GM12878 (cell line): ENCODE measurements at regions not wholly inside any gene's neighbourhood (a gene's known extent, or its start where the extent isn't known, plus 50 kb on each side); places are given as distances from the start of the nearest gene placed in this dataset.

Experiments
- CHD1 ChIP-seq: IDR thresholded peaks from 2 replicates; pipeline ENCODE4 v1.6.1; 2012; ENCODE audit warnings: low read depth, low read length, improper control_type of control experiment
- CREB1 ChIP-seq: IDR thresholded peaks from 2 replicates; pipeline ENCODE4 v1.6.1; 2012; ENCODE audit warnings: low read depth, mild to moderate bottlenecking, inconsistent platforms
- EZH2 ChIP-seq: IDR thresholded peaks from 2 replicates; pipeline ENCODE4 v1.6.1; 2012; ENCODE audit warnings: low read depth, mild to moderate bottlenecking, control low read depth, inconsistent platforms, low read length, borderline replicate concordance; ENCODE audit not compliant: control insufficient read depth
- IKZF1 ChIP-seq: fragments of 450-650 bp; conservative IDR thresholded peaks from 2 replicates; pipeline ENCODE4 v1.6.1; 2017; ENCODE audit warnings: antibody characterized with exemption, mild to moderate bottlenecking
- KDM1A ChIP-seq: fragments of 200-600 bp; sonication (generic); IDR thresholded peaks from 2 replicates; pipeline ENCODE4 v1.6.1; 2016; ENCODE audit warnings: borderline replicate concordance
- MXI1 ChIP-seq: fragments of 150-350 bp; IDR thresholded peaks from 2 replicates; pipeline ENCODE4 v1.6.1; 2011; ENCODE audit warnings: low read depth, mild to moderate bottlenecking, inconsistent platforms, low read length, improper control_type of control experiment
- NRF1 ChIP-seq: conservative IDR thresholded peaks from 2 replicates; pipeline ENCODE4 v1.6.1; 2011; ENCODE audit warnings: mild to moderate bottlenecking, low read depth, low read length, improper control_type of control experiment
- POLR2A ChIP-seq: IDR thresholded peaks from 2 replicates; pipeline ENCODE4 v1.6.1; 2011; ENCODE audit warnings: low read depth, mild to moderate bottlenecking, low read length
- POLR2AphosphoS5 ChIP-seq: IDR thresholded peaks from 2 replicates; pipeline ENCODE4 v1.6.1; 2011; ENCODE audit warnings: mild to moderate bottlenecking, low read length, inconsistent platforms
- SRF ChIP-seq, 2 experiments: IDR thresholded peaks; 2 replicates each; pipeline ENCODE4 v1.6.1; 2011; ENCODE audit warnings: low read depth in 2 of 2, low read length in 2 of 2, mild to moderate bottlenecking in 1 of 2, moderate library complexity in 1 of 2
- TCF12 ChIP-seq: IDR thresholded peaks from 2 replicates; pipeline ENCODE4 v1.6.1; 2011; ENCODE audit warnings: low read depth, mild to moderate bottlenecking, low read length
- TF ChIP-seq, protein P1 (sequence below), 3 experiments: IDR thresholded peaks in 2 of 3; conservative IDR thresholded peaks in 1 of 3; 2 replicates each; pipeline ENCODE4 v1.5.1; 2011; ENCODE audit warnings: low read depth in 3 of 3, low read length in 3 of 3, mild to moderate bottlenecking in 3 of 3, control low read depth in 2 of 3, moderate library complexity in 2 of 3, inconsistent platforms in 1 of 3, mixed read lengths in 1 of 3; ENCODE audit not compliant: control insufficient read depth in 2 of 3, insufficient read depth in 1 of 3; ENCODE audit errors: extremely low read depth in 1 of 3
- TF ChIP-seq, protein P2 (sequence below): IDR thresholded peaks from 2 replicates; pipeline ENCODE4 v1.6.1; 2012; ENCODE audit warnings: mild to moderate bottlenecking, low read depth, low read length

DNA sequence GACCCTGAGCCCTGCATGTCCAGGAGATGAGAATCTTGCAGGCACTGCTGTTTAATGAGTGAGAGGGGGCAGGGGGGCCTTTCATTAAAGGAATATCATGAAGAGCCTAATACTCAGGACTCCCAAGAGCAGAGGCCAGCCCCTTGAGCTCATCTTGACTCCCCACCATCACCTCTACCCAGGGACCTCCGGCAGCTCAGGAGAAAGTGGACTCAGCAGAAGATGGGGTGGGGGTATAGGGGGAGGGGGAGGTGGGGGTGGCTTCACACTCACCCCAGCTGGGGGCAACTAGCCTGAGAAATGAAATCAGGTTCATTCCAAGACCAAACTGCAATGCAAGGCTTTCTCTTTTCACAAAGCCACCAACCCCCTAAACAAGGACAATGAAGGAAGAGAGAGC lies 575.6 kb upstream of the MKI67 start:
- TF ChIP-seq NRF1 = no peak
- no peak for TF ChIP-seq MXI1
- TF ChIP-seq, protein P1, sequence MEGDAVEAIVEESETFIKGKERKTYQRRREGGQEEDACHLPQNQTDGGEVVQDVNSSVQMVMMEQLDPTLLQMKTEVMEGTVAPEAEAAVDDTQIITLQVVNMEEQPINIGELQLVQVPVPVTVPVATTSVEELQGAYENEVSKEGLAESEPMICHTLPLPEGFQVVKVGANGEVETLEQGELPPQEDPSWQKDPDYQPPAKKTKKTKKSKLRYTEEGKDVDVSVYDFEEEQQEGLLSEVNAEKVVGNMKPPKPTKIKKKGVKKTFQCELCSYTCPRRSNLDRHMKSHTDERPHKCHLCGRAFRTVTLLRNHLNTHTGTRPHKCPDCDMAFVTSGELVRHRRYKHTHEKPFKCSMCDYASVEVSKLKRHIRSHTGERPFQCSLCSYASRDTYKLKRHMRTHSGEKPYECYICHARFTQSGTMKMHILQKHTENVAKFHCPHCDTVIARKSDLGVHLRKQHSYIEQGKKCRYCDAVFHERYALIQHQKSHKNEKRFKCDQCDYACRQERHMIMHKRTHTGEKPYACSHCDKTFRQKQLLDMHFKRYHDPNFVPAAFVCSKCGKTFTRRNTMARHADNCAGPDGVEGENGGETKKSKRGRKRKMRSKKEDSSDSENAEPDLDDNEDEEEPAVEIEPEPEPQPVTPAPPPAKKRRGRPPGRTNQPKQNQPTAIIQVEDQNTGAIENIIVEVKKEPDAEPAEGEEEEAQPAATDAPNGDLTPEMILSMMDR (IDR thresholded peaks at IDR 0.05 in 2 of 3, conservative IDR thresholded peaks at IDR 0.05 in 1 of 3; ENCODE audit: control insufficient read depth in 2 of 3, extremely low read depth in 1 of 3, insufficient read depth in 1 of 3, low read depth in 3 of 3, low read length in 3 of 3) = no peak
- TF ChIP-seq IKZF1 = no peak
- no peak for TF ChIP-seq SRF (IDR thresholded peaks at IDR 0.05; ENCODE audit: low read depth in 2 of 2, low read length in 2 of 2)
- no peak for TF ChIP-seq TCF12
- TF ChIP-seq POLR2A = no peak
- TF ChIP-seq CHD1 = no peak
- TF ChIP-seq EZH2 = no peak
- no peak for TF ChIP-seq POLR2AphosphoS5
- TF ChIP-seq, protein P2, sequence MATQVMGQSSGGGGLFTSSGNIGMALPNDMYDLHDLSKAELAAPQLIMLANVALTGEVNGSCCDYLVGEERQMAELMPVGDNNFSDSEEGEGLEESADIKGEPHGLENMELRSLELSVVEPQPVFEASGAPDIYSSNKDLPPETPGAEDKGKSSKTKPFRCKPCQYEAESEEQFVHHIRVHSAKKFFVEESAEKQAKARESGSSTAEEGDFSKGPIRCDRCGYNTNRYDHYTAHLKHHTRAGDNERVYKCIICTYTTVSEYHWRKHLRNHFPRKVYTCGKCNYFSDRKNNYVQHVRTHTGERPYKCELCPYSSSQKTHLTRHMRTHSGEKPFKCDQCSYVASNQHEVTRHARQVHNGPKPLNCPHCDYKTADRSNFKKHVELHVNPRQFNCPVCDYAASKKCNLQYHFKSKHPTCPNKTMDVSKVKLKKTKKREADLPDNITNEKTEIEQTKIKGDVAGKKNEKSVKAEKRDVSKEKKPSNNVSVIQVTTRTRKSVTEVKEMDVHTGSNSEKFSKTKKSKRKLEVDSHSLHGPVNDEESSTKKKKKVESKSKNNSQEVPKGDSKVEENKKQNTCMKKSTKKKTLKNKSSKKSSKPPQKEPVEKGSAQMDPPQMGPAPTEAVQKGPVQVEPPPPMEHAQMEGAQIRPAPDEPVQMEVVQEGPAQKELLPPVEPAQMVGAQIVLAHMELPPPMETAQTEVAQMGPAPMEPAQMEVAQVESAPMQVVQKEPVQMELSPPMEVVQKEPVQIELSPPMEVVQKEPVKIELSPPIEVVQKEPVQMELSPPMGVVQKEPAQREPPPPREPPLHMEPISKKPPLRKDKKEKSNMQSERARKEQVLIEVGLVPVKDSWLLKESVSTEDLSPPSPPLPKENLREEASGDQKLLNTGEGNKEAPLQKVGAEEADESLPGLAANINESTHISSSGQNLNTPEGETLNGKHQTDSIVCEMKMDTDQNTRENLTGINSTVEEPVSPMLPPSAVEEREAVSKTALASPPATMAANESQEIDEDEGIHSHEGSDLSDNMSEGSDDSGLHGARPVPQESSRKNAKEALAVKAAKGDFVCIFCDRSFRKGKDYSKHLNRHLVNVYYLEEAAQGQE = no peak
- TF ChIP-seq KDM1A = no peak
- no peak for TF ChIP-seq CREB1
